GM21423 (cell line): ENCODE measurements at regions not wholly inside any gene's neighbourhood (a gene's known extent, or its start where the extent isn't known, plus 50 kb on each side); places are given as distances from the start of the nearest gene placed in this dataset.
A peak's percentile ranks its signal among the peaks of the same experiment; 100 is the strongest.

Experiments used
- ATAC-seq: cut with Tn5 transposase; IDR thresholded peaks from one replicate; pipeline ENCODE4 v1.9.1; 2021; ENCODE audit warnings: mild to moderate bottlenecking, moderate library complexity; ENCODE audit not compliant: unreplicated experiment

GRCh38 chr2:198374375-198375082 is 570.1 kb downstream of the PLCL1 start:
- ATAC-seq, result no peak

- ATAC-seq, result peak; percentile 95
These were observed 567.6 kb downstream of the PLCL1 start for GRCh38 chr2:198371921-198372543.

DNA sequence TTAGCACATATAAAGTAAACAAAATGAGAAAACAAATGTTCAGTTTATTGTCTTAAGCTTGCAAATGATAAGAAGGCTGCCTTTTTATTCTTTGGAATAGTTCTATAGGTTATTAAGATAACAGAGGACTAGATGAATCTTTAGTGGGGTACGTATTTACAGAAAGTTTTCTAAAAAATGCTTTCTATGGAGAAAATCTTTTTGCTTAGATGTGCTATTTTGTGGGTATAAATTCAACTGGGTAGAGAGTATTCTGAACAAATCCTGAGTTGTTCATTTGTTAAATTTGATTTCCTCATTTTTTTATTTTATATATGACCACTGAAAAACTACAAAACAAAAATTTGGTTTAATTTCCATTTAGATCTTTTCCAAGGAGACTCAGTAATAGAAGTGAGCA is 566.9 kb downstream of the PLCL1 start:
- no peak for ATAC-seq

- no peak for ATAC-seq
These were observed 563.7 kb downstream of the PLCL1 start for GRCh38 chr2:198368089-198368488.

DNA sequence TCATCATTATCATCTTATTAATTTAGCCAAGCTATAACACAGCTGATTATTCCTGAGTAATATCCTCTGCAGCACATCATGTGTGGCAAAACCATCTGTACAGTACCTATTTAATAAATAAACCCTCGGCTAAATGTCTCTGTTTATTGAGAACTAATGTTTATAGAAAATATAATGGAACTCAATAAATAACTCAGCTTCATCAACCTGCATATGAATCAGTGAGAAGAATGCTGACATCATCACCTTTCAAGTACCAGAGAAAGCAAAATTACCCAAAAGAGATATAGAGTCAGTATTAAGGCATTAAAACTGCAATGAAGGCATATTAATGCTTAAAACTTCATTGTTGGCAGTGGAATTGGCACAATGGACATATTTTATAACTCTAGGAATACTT is 558.3 kb downstream of the PLCL1 start:
- ATAC-seq, result no peak

DNA sequence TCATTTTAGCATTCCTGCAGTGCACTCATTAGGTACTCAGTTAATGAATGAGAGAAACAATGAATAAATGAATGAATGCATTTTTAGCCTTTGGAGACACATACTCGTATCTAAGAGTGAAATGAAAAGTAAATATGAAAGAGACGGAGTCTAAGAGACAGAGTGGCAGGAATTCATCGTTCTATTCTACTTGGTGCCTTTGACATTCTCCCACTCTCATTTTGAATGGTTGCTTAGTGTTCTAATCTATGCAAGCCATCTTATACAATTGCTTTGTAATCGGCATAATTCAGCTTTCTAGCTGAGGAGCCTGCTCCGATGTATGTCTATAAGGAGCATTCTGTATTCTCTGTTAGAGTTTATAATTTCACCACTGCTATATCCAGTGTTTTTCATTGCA is 554.9 kb downstream of the PLCL1 start:
- ATAC-seq, result no peak

DNA sequence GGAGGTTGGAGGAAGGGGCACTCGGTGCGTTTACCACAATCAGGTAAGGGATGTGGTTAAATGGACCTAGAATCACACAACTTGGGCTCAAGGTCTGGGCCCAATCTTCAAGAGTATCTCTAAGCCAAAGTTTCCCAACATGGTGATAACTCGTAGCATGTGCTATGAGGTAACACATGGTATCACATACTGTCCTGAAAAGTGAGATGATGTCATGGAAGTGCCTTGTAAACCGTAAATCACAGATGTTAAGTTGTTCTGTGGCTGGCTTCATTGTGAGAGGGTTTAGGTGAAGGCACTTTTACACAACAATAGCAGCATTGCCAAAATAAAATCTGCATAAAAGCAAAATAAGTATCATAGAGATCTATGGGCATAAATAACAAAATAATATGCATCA is 551.8 kb downstream of the PLCL1 start:
- no peak for ATAC-seq

- ATAC-seq, result no peak
These were observed 547.3 kb downstream of the PLCL1 start for GRCh38 chr2:198351647-198352046.

GRCh38 chr2:198347946-198348345 is 543.6 kb downstream of the PLCL1 start:
- ATAC-seq, result no peak

GRCh38 chr2:198347349-198347748 is 543.0 kb downstream of the PLCL1 start:
- no peak for ATAC-seq

- ATAC-seq, result no peak
These were observed 539.1 kb downstream of the PLCL1 start for GRCh38 chr2:198343471-198343870.

- no peak for ATAC-seq
These were observed 536.5 kb downstream of the PLCL1 start for GRCh38 chr2:198340846-198341245.

DNA sequence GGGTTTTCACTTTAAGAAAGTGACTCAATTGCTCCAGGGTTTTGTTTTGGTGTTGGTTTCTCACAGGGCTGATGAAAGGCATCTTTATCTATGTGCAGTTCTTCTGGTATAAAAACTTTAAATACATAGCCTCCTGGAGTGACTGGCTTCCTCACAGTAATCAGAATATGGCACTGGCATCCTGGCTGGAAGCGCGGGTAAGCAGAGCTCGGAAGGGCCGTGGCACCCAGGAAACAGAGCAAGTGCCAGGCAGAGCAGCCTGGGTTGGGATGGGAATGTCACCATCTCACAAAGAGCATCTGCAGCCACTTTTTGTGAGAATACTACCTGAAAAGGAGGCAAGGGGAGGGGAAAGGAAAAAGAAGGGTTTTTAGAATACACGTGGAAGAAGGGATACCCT is 534.7 kb downstream of the PLCL1 start:
- ATAC-seq, result no peak

DNA sequence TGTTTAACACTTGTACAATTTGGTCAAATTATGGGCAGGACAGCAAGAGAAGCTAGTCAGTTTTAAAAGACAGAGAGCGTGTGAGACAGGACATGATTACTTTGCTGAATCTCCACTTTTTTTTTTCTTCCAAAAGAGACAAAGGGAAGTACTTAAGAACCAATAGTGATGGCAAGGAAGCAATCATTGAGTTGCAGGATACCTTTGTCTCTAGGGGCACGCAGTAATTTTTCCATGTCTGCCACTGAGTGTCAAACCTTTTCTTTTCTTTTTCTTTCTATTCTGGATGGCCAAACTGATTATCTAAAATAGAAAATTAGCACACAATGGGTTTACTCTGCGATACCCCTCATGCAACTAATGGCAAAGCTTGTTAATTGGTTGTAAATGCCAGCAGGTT is 533.0 kb downstream of the PLCL1 start:
- ATAC-seq, result no peak

- no peak for ATAC-seq
These were observed 524.1 kb downstream of the PLCL1 start for GRCh38 chr2:198328454-198328853.

GRCh38 chr2:198327526-198327925 is 523.1 kb downstream of the PLCL1 start:
- ATAC-seq, result no peak

GRCh38 chr2:198326431-198326830 is 522.0 kb downstream of the PLCL1 start:
- no peak for ATAC-seq

DNA sequence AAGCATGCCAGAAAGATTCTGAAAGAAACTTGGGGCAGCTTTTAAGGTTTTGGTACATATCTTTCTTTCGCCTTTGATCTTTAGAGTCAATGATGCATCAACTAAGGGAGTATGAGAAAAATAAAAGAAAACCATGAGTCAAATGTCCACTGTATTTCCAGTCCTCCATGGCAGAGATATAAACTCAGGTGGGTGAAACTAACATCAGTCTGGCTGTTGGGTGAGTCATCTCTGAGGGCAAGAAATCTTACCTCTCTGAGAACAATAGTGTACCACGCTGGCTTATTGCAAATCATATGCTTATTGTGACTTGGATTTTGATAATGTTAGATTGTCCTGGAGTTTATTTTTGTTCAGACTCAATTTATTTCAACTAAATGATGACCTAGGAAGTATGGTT is 521.0 kb downstream of the PLCL1 start:
- no peak for ATAC-seq

GRCh38 chr2:198324071-198324470 is 519.7 kb downstream of the PLCL1 start:
- ATAC-seq, result no peak

- ATAC-seq, result no peak
These were observed 517.9 kb downstream of the PLCL1 start for GRCh38 chr2:198322275-198322674.

- ATAC-seq, result no peak
These were observed 517.2 kb downstream of the PLCL1 start for GRCh38 chr2:198321522-198322088.

- no peak for ATAC-seq
These were observed 512.5 kb downstream of the PLCL1 start for GRCh38 chr2:198316852-198317396.
